GM10266 (cell line): ENCODE measurements at regions not wholly inside any gene's neighbourhood (a gene's known extent, or its start where the extent isn't known, plus 50 kb on each side); places are given as distances from the start of the nearest gene placed in this dataset.
"Not testable (repeated sequence)": the region's sequence is repeated elsewhere in the genome, so short reads cannot be mapped to it uniquely, and the experiment has no call there.

Source experiments
- DNase-seq: peaks from one replicate; pipeline ENCODE4 v3.0.0; 2012; ENCODE audit errors: extremely low spot score
- TF ChIP-seq, protein P1 (sequence below): IDR thresholded peaks from 2 replicates; pipeline ENCODE4 v1.5.1; 2012; ENCODE audit warnings: mild to moderate bottlenecking, low read depth; ENCODE audit not compliant: control insufficient read depth, insufficient read depth; ENCODE audit errors: missing control alignments

DNA sequence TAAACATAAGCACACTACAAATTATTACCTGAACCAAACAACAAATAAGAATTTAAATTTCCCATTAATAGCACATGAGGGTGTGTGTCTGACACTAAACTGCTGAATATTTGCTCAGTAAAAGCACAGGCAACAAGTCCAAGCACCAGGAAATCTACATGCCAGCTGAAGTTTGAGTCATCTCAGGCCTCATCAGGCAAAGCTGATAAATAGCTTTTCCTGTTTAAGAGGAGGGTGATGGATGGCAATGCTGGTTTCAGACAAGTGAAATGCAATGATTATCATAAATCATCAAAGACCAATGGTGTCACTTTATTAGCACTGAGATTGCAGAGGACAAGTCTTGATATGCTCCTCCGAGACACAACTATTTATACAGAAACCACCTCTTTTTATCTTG lies 1668.0 kb upstream of the C9orf72 start:
- DNase-seq, result no peak
- TF ChIP-seq, protein P1, sequence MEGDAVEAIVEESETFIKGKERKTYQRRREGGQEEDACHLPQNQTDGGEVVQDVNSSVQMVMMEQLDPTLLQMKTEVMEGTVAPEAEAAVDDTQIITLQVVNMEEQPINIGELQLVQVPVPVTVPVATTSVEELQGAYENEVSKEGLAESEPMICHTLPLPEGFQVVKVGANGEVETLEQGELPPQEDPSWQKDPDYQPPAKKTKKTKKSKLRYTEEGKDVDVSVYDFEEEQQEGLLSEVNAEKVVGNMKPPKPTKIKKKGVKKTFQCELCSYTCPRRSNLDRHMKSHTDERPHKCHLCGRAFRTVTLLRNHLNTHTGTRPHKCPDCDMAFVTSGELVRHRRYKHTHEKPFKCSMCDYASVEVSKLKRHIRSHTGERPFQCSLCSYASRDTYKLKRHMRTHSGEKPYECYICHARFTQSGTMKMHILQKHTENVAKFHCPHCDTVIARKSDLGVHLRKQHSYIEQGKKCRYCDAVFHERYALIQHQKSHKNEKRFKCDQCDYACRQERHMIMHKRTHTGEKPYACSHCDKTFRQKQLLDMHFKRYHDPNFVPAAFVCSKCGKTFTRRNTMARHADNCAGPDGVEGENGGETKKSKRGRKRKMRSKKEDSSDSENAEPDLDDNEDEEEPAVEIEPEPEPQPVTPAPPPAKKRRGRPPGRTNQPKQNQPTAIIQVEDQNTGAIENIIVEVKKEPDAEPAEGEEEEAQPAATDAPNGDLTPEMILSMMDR, result no peak

DNA sequence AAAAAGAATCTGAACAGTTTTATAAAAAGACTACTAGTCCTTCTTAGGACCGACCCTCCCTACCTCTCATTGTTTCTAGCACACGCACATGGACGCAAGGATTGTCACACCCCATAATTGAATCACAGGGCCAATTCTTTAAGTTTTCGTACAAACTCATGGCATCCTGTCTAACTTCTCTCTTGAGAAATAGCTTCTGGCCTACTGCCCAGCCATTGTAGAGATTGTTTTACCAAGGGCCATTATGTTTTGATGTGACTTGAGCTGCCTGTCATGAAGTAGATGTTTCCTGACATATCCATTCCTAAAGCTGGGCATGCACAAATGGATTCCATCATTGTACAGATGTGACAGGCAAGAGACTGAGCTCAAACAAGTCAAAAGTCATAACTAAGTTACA lies 1672.1 kb upstream of the C9orf72 start:
- TF ChIP-seq, protein P1, result no peak

DNA sequence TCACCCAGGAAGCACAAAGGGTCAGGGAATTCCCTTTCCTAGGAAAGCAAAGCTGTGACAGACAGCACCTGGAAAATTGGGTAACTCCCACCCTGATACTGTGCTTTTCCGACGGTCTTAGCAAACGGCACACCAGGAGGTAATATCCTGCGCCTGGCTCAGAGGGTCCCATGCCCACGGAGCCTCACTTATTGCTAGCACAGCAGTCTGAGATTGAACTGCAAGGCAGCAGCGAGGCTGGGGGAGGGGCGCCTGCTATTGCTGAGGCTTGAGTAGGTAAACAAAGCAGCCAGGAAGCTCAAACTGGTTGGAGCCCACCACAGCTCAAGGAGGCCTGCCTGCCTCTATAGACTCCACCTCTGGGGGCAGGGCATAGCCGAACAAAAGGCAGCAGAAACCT lies 1697.1 kb upstream of the C9orf72 start:
- DNase-seq, result not testable (repeated sequence)

More for the DNA sequence above, 1672.1 kb upstream of the C9orf72 start:
- no peak for DNase-seq

DNA sequence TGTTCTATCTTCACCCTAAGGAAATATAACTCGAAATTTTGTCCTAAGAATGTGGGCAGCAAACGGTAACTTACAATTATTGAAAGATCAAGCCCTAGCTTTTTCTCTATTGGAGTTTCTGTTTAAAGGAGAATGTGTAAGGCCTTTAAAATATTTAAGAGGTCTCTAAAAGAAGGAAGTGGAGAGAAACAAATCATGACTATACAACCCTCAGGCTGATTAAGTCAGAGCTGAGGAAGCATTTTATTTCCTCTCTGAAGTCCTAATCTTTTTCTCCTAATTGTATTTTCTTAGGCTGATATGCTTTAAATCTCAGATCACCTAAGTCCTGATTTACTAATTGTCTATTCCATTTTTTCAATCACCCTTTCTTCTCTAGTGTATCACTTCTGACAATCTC lies 1708.8 kb upstream of the C9orf72 start:
- DNase-seq, result no peak

DNA sequence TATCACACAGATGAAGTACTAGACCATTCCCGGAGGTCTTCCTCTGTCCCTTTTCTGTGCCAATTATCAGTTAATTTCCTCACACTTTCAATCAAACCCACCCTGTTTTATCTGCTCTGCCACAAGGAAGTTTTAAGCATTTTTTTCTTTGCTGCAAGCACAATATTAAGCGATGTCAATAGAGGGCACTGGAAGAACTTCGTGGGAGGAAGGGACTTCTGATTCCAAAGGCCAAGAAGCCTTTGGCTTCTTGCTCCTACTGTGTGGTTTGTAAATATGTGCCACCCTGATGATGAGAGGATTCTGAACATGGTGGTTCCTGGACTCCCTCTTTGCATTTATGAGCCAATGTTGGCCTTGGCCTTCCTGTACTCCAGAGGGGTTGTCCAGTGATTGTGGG lies 1712.5 kb upstream of the C9orf72 start:
- TF ChIP-seq, protein P1, result peak; percentile 29
- DNase-seq, result no peak

More for the DNA sequence above, 1708.8 kb upstream of the C9orf72 start:
- TF ChIP-seq, protein P1, result no peak

DNA sequence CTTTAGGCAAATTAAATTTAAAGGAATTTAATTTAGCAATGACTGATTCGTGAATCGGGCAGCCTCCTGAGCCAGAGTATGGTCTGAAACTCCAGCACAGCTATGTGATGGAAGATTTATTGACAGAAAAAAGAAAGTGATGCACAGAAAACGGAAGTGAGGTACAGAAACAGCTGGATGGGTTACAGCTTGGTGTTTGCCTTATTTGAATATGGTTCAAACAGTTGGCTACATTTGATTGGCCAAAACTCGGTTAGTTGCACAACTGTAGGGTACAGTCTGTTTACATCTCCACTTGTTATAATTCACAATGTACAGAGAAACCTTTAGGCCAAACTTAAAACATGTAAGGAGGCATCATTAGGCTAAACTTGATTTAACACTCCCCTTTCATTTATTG lies 1716.1 kb upstream of the C9orf72 start:
- TF ChIP-seq, protein P1, result no peak
- no peak for DNase-seq

DNA sequence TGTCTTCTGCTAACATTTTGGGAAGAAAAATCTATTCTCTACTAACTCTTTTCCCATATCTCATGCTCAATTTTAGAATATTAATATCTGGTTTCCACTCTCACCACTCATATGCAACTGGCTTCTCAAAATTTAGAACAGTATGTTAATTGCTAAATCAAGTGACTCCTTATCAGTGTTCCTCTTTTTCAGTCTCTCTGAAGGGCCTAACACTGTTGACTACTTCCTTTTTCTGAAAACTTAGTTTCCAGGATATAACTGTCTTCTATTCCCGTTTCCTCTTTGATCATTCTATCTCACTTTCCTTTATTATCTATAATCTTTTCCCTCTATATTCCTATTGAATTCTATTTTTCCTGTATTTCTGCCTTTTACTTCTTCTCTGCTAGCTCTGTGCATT lies 1717.2 kb upstream of the C9orf72 start:
- no peak for DNase-seq
- TF ChIP-seq, protein P1, result no peak

DNA sequence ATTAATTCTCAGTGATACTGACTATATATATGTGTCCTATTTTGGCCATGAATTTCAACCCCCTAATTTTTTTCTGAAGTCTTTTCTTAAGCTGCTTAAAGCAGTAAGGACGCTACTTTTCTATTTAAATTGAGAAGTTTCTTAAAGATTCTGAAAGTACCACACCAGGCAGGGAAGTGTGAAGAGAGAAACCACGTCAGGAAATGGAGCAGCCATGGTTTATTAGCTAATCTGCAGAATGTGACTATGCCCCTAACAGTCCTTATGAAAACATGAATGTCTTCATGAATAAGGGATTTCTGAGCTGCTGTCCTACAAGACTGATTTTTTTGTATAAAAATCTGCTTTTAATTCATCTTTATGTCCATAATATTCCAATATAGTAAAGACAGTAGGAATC lies 1724.3 kb upstream of the C9orf72 start:
- TF ChIP-seq, protein P1, result no peak
- DNase-seq, result no peak
